ENCODE measurements at regions not wholly inside any gene's neighbourhood (a gene's known extent, or its start where the extent isn't known, plus 50 kb on each side); places are given as distances from the start of the nearest gene placed in this dataset.

DNA sequence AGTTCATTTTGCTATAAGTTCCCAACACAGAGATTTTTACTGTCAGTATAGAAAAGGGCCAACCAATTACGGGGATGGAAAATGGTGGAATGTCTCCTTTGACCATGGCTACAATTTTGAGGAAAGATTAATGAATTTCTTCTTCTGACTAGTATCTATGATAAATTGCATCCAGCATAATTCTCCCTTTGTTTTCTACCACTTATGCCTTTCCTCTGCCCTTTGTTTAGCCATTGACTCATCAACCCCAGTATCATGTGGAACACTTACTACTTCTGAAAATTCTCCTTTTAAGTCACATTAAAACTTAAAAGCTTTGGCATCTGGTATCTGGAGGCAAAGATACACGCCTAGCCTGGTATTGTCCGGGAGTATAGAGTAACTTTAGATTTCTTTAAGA lies 92.9 kb upstream of the CADPS start:
- no peaks in the 10 kb centered on the region for H3K79me2 ChIP-seq (ENCODE audit: low read length)
- no peaks in the 10 kb centered on the region for H4K20me1 ChIP-seq (ENCODE audit: insufficient read depth, low read length)
- no peak overlapping the region for H3K4me3 ChIP-seq (ENCODE audit: low read length)
- H3K9ac ChIP-seq (ENCODE audit: low read length): no peak overlapping the region
- H3K4me1 ChIP-seq (ENCODE audit: low read length): no peaks in the 10 kb centered on the region
- no peak overlapping the region for H3K27ac ChIP-seq (ENCODE audit: low read length)
- H3K9me3 ChIP-seq (ENCODE audit: insufficient read depth, low read length): no peaks in the 10 kb centered on the region
- TF ChIP-seq, protein P1, sequence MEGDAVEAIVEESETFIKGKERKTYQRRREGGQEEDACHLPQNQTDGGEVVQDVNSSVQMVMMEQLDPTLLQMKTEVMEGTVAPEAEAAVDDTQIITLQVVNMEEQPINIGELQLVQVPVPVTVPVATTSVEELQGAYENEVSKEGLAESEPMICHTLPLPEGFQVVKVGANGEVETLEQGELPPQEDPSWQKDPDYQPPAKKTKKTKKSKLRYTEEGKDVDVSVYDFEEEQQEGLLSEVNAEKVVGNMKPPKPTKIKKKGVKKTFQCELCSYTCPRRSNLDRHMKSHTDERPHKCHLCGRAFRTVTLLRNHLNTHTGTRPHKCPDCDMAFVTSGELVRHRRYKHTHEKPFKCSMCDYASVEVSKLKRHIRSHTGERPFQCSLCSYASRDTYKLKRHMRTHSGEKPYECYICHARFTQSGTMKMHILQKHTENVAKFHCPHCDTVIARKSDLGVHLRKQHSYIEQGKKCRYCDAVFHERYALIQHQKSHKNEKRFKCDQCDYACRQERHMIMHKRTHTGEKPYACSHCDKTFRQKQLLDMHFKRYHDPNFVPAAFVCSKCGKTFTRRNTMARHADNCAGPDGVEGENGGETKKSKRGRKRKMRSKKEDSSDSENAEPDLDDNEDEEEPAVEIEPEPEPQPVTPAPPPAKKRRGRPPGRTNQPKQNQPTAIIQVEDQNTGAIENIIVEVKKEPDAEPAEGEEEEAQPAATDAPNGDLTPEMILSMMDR (IDR thresholded peaks at IDR 0.05; ENCODE audit: low read depth, low read length): no peak
- H3K36me3 ChIP-seq (replicated peaks; ENCODE audit: low read depth, low read length): no peaks in the 10 kb centered on the region
- H2AFZ ChIP-seq (ENCODE audit: low read depth, low read length): no peak overlapping the region
- H3K27me3 ChIP-seq (ENCODE audit: low read depth, low read length): no peaks in the 10 kb centered on the region
- H3K4me2 ChIP-seq (ENCODE audit: low read length): no peak overlapping the region

DNA sequence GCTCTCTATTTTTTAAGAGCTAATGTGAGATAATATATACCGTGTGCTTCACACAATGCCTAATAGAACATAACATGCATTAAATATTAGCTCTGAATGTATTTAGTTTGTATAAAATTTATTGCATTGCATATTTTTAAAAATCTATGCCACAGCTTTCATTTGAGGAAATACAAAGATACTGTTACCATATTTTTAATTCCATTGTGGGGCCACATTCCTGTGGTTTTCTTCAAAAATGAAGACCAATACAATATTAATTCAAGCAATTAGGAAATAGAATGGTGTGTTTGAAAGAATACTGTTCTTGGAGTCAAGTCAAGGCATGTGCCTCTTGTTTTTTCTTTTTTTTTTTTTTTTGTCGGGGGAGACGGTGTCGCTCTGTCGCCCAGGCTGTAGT lies 95.4 kb upstream of the CADPS start:
- no peaks in the 10 kb centered on the region for H3K36me3 ChIP-seq (replicated peaks; ENCODE audit: low read depth, low read length)
- no peaks in the 10 kb centered on the region for H4K20me1 ChIP-seq (ENCODE audit: insufficient read depth, low read length)
- no peaks in the 10 kb centered on the region for H3K4me1 ChIP-seq (ENCODE audit: low read length)
- H3K9ac ChIP-seq (ENCODE audit: low read length): no peak overlapping the region
- H3K79me2 ChIP-seq (ENCODE audit: low read length): no peaks in the 10 kb centered on the region
- no peak overlapping the region for H2AFZ ChIP-seq (ENCODE audit: low read depth, low read length)
- no peak overlapping the region for H3K4me3 ChIP-seq (ENCODE audit: low read length)
- no peak overlapping the region for H3K4me2 ChIP-seq (ENCODE audit: low read length)
- no peaks in the 10 kb centered on the region for H3K27me3 ChIP-seq (ENCODE audit: low read depth, low read length)
- TF ChIP-seq, protein P1 (IDR thresholded peaks at IDR 0.05; ENCODE audit: low read depth, low read length): no peak
- no peak for TF ChIP-seq EZH2phosphoT487 (IDR thresholded peaks at IDR 0.05; ENCODE audit: low read depth)
- no peaks in the 10 kb centered on the region for H3K9me3 ChIP-seq (ENCODE audit: insufficient read depth, low read length)
- no peak overlapping the region for H3K27ac ChIP-seq (ENCODE audit: low read length)

DNA sequence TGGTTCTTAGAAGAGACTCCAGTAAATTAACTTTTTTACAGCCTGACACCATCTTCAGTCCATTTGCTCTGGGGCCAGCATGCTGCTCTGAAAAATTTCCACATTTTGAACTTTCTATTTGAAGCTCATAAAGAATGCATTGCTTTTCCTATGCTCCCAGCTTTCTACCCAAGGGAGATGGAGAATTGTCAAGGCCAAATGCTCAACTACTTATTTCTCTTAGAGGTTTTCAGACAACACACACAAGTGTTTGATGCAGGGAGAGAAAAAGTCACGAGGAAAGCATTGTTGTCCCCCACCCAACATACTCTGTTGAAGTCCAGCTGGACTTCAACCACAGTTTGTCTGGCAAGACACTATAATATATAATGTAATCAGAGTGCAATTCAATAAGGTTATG lies 100.3 kb upstream of the CADPS start:
- Histone ChIP-seq H3K4me3 (ENCODE audit: low read length) (no peak overlapping the region), H2AFZ (ENCODE audit: low read depth, low read length) (no peak overlapping the region), H3K4me2 (ENCODE audit: low read length) (no peak overlapping the region), H3K4me1 (ENCODE audit: low read length) (no peaks in the 10 kb centered on the region), H3K9me3 (ENCODE audit: insufficient read depth, low read length) (no peaks in the 10 kb centered on the region), H3K27me3 (ENCODE audit: low read depth, low read length) (0 out of 2 replicates have a peak, but pooled peaks cover 8% of the 10 kb centered on the region), H3K36me3 (replicated peaks; ENCODE audit: low read depth, low read length) (no peaks in the 10 kb centered on the region), H4K20me1 (ENCODE audit: insufficient read depth, low read length) (no peaks in the 10 kb centered on the region), H3K9ac (ENCODE audit: low read length) (no peak overlapping the region), H3K27ac (ENCODE audit: low read length) (no peak overlapping the region), H3K79me2 (ENCODE audit: low read length) (no peaks in the 10 kb centered on the region)
- TF ChIP-seq EZH2phosphoT487 (IDR thresholded peaks at IDR 0.05; ENCODE audit: low read depth): no peak
- TF ChIP-seq, protein P1 (IDR thresholded peaks at IDR 0.05; ENCODE audit: low read depth, low read length): no peak

DNA sequence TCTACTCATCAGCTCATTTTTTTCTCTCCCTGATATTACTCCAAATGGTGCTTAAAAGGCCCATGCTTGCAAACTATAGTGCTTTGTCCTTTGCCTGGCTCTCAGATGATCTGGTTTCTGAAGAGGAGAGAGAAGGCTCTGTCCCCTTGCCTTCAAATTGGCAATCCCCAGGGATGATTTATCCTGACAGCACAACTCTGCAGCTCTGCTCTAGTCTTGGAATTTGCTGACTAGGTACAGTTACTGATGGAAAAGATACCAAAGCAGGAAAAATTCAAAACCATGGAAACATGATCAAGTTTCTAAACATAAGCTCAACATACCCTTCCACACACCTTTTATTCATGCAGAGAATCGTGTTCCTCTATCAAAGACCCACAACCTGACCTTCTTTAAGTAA lies 106.7 kb upstream of the CADPS start:
- Histone ChIP-seq H3K36me3 (replicated peaks; ENCODE audit: low read depth, low read length) (no peaks in the 10 kb centered on the region), H2AFZ (ENCODE audit: low read depth, low read length) (no peak overlapping the region), H3K79me2 (ENCODE audit: low read length) (no peaks in the 10 kb centered on the region), H3K9ac (ENCODE audit: low read length) (no peak overlapping the region), H3K9me3 (ENCODE audit: insufficient read depth, low read length) (no peaks in the 10 kb centered on the region), H3K27me3 (ENCODE audit: low read depth, low read length) (peaks cover 15% of the 10 kb centered on the region; the same call in 1 of the 2 replicates), H4K20me1 (ENCODE audit: insufficient read depth, low read length) (no peaks in the 10 kb centered on the region), H3K27ac (ENCODE audit: low read length) (no peak overlapping the region), H3K4me2 (ENCODE audit: low read length) (no peak overlapping the region), H3K4me1 (ENCODE audit: low read length) (no peaks in the 10 kb centered on the region), H3K4me3 (ENCODE audit: low read length) (no peak overlapping the region)
- TF ChIP-seq, protein P1 (IDR thresholded peaks at IDR 0.05; ENCODE audit: low read depth, low read length): no peak
- no peak for TF ChIP-seq EZH2phosphoT487 (IDR thresholded peaks at IDR 0.05; ENCODE audit: low read depth)

Measured in OCI-LY3 (cell line).